Naive thymus-derived CD4-positive, alpha-beta T cell (primary cell): ENCODE measurements at regions not wholly inside any gene's neighbourhood (a gene's known extent, or its start where the extent isn't known, plus 50 kb on each side); places are given as distances from the start of the nearest gene placed in this dataset.

Experiments used
- ATAC-seq: fragments of 150-1000 bp; cut with Tn5 transposase; 2 replicates; pipeline ENCODE4 v1.10.0; 2021; ENCODE audit warnings: mild to moderate bottlenecking, moderate library complexity
- CTCF ChIA-PET: fragments of 350-600 bp; sonication (Branson Sonifier 250); formaldehyde crosslinking; loops from one replicate; lab custom pipeline; 2021; ENCODE audit warnings: antibody characterized with exemption; lab: Charles Lee
- POLR2A ChIA-PET: fragments of 350-600 bp; sonication (Branson Sonifier 250); formaldehyde crosslinking; loops from one replicate; lab custom pipeline; 2021; ENCODE audit warnings: antibody characterized with exemption, inconsistent platforms; lab: Charles Lee
- DNase-seq, 9 donors: peaks; one replicate each; pipeline versions ENCODE4 v3.0.0 to v3.0.0-alpha.2; 2020 to 2022; ENCODE audit warnings: mixed read lengths in 1 of 9
- H3K27ac ChIP-seq: one replicate; pipeline ENCODE4 v1.7.0; 2013; ENCODE audit warnings: mild to moderate bottlenecking, low read depth, low read length, moderate library complexity
- H3K27me3 ChIP-seq, 2 donors: one replicate each; pipeline ENCODE4 v1.7.0; 2013; ENCODE audit warnings: low read length in 2 of 2, mild to moderate bottlenecking in 2 of 2, moderate library complexity in 2 of 2; ENCODE audit not compliant: control insufficient read depth in 2 of 2, insufficient read depth in 2 of 2
- H3K36me3 ChIP-seq, 3 experiments: 1 replicate in 2 of 3; 2 replicates in 1 of 3; pipeline ENCODE4 v1.7.0; 2013; ENCODE audit warnings: low read length in 3 of 3, mild to moderate bottlenecking in 3 of 3, moderate library complexity in 1 of 3; ENCODE audit not compliant: insufficient read depth in 3 of 3, control insufficient read depth in 2 of 3
- H3K4me1 ChIP-seq, 2 donors: one replicate each; pipeline ENCODE4 v1.7.0; 2013; ENCODE audit warnings: low read length in 2 of 2, mild to moderate bottlenecking in 2 of 2, moderate library complexity in 1 of 2; ENCODE audit not compliant: control insufficient read depth in 2 of 2, insufficient read depth in 2 of 2
- H3K4me3 ChIP-seq: 2 replicates; pipeline ENCODE4 v1.7.0; 2013; ENCODE audit warnings: mild to moderate bottlenecking, low read length
- H3K9me3 ChIP-seq, 3 experiments: 1 replicate in 2 of 3; 2 replicates in 1 of 3; pipeline ENCODE4 v1.7.0; 2013; ENCODE audit warnings: low read length in 3 of 3; ENCODE audit not compliant: control insufficient read depth in 2 of 3
- H3K27ac Mint-ChIP-seq, 9 donors: one replicate each; pipeline ENCODE4 v1.8.0; 2020 to 2022; ENCODE audit warnings: mixed read lengths in 9 of 9, mild to moderate bottlenecking in 8 of 9, moderate library complexity in 5 of 9, inconsistent platforms in 2 of 9
- H3K27me3 Mint-ChIP-seq, 5 donors: one replicate each; pipeline ENCODE4 v1.8.0; 2021 to 2022; ENCODE audit warnings: mixed read lengths in 5 of 5, mild to moderate bottlenecking in 1 of 5
- H3K36me3 Mint-ChIP-seq, 5 donors: one replicate each; pipeline ENCODE4 v1.8.0; 2020 to 2022; ENCODE audit warnings: mixed read lengths in 5 of 5, mild to moderate bottlenecking in 3 of 5, inconsistent platforms in 1 of 5
- H3K4me1 Mint-ChIP-seq, 7 donors: one replicate each; pipeline ENCODE4 v1.8.0; 2020 to 2022; ENCODE audit warnings: mixed read lengths in 7 of 7, mild to moderate bottlenecking in 3 of 7, inconsistent platforms in 1 of 7
- H3K4me3 Mint-ChIP-seq, 10 donors: one replicate each; pipeline ENCODE4 v1.8.0; 2020 to 2022; ENCODE audit warnings: mild to moderate bottlenecking in 10 of 10, mixed read lengths in 10 of 10, moderate library complexity in 6 of 10, inconsistent platforms in 2 of 10
- H3K9me3 Mint-ChIP-seq, 11 donors: one replicate each; pipeline ENCODE4 v1.8.0; 2020 to 2022; ENCODE audit warnings: mixed read lengths in 11 of 11, mild to moderate bottlenecking in 4 of 11, inconsistent platforms in 1 of 11, moderate library complexity in 1 of 11
- intact Hi-C, 2 donors: fragments of 100-400 bp; cut with micrococcal nuclease; formaldehyde crosslinking; loops; one replicate each; pipeline ENCODE4 v1.15.1; 2023

DNA sequence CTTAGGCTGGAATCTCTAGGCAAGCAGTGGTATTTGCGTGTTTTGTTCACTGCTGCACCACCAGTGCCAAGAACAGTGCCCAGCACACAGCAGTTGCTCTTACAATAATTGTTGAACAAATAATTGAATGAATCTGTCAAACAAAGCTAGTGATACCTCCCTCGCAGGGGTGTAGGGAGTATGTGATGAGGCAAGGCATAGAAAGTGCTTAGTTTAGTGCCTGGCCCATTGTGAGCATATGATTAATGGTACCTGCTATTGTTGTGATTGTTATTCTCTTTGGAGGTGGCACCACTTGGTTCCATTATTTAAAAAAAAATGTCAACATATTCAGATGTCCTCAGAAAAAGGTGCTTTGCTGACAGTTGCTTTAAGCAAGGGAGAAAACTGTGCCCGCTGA is 210.1 kb upstream of the TBX3 start:
- intact Hi-C loops: no loop called here
- DNase-seq: no peak
- ChIA-PET POLR2A (no interaction called here), CTCF (no interaction called here)
- H3K27ac ChIP-seq: no peak overlapping the region
- Mint-ChIP-seq H3K9me3 (peaks cover 0 to 28% (median 3%) of the 10 kb centered on the region in 11 donors), H3K4me1 (no peaks in the 10 kb centered on the region), H3K4me3 (no peak overlapping the region), H3K27me3 (peaks cover 0 to 11% (median 6%) of the 10 kb centered on the region in 5 donors), H3K27ac (no peak overlapping the region), H3K36me3 (no peaks in the 10 kb centered on the region)
- H3K4me3 ChIP-seq: no peak overlapping the region
- H3K9me3 ChIP-seq: no peaks in the 10 kb centered on the region
- H3K27me3 ChIP-seq: no peaks in the 10 kb centered on the region
- no peak for ATAC-seq
- no peaks in the 10 kb centered on the region for H3K4me1 ChIP-seq
- no peaks in the 10 kb centered on the region for H3K36me3 ChIP-seq

DNA sequence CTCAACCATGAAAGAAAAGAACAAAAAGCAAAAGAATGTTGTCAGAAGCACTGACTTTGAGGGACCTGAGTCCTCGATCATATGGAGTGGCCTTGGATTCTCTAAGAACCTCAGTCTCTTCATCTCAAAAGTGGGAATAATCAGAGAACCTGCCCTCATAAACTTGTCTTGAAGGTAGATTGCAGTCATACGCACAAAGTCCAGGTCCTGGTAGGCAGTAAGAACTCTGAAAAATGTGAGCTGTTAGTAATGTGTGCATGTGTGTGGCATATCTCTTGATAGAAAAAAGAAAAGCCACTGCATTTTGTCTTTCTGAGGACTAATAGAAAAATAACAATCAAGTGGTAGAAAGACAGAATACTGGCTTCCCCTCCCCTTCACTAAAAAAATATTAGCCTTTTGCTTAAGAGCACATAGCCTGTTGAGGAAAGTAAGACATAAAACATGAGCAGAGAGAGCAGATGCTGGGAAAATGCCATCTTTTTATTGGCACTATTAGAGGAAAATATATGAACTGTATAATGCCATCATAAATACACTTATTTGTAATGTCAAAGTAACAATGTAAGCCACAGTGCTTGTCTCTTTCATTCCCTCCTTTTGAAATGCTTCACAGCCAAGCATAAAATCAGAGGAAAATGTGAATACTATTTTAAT is 205.1 kb upstream of the TBX3 start:
- H3K27me3 ChIP-seq: no peaks in the 10 kb centered on the region
- H3K27me3 Mint-ChIP-seq: peaks cover 0 to 13% (median 11%) of the 10 kb centered on the region in 5 donors
- CTCF ChIA-PET: no interaction called here
- H3K36me3 ChIP-seq: no peaks in the 10 kb centered on the region
- POLR2A ChIA-PET: no interaction called here
- H3K9me3 Mint-ChIP-seq: peaks cover 0 to 23% (median 3%) of the 10 kb centered on the region in 11 donors
- H3K27ac Mint-ChIP-seq: no peak overlapping the region
- no peak overlapping the region for H3K4me3 Mint-ChIP-seq
- intact Hi-C loops: no loop called here
- no peak for ATAC-seq
- no peaks in the 10 kb centered on the region for H3K9me3 ChIP-seq
- no peaks in the 10 kb centered on the region for H3K36me3 Mint-ChIP-seq
- DNase-seq: no peak
- H3K4me3 ChIP-seq: no peak overlapping the region
- no peak overlapping the region for H3K27ac ChIP-seq
- no peaks in the 10 kb centered on the region for H3K4me1 Mint-ChIP-seq
- no peaks in the 10 kb centered on the region for H3K4me1 ChIP-seq

DNA sequence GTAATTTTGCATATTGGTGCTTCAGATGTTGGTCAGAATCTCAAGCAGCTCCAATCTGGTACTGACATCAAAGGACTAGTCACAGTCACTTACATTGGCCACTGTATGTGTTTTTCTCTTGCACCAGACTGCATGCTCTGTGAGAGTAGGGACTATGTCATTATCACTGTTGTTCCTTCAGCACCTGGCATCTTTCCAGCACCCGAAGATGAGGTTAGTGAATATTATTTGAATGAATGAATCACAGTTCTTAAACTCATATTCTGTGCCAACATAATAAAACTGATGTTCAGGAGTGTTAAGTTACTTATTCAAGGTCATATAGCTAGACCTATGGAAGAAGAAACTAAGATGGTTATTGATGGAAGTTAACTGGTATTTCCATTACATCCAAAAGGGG is 204.5 kb upstream of the TBX3 start:
- Histone ChIP-seq H3K4me3 (no peak overlapping the region), H3K27ac (no peak overlapping the region), H3K27me3 (no peaks in the 10 kb centered on the region), H3K4me1 (no peaks in the 10 kb centered on the region), H3K9me3 (no peaks in the 10 kb centered on the region), H3K36me3 (no peaks in the 10 kb centered on the region)
- DNase-seq: no peak
- H3K4me3 Mint-ChIP-seq: no peak overlapping the region
- H3K27me3 Mint-ChIP-seq: peaks cover 0 to 13% (median 11%) of the 10 kb centered on the region in 5 donors
- ATAC-seq: no peak
- no peaks in the 10 kb centered on the region for H3K36me3 Mint-ChIP-seq
- peaks cover 0 to 23% (median 3%) of the 10 kb centered on the region in 11 donors for H3K9me3 Mint-ChIP-seq
- POLR2A ChIA-PET: no interaction called here
- no peaks in the 10 kb centered on the region for H3K4me1 Mint-ChIP-seq
- no peak overlapping the region for H3K27ac Mint-ChIP-seq
- intact Hi-C loops: no loop called here
- CTCF ChIA-PET: no interaction called here

DNA sequence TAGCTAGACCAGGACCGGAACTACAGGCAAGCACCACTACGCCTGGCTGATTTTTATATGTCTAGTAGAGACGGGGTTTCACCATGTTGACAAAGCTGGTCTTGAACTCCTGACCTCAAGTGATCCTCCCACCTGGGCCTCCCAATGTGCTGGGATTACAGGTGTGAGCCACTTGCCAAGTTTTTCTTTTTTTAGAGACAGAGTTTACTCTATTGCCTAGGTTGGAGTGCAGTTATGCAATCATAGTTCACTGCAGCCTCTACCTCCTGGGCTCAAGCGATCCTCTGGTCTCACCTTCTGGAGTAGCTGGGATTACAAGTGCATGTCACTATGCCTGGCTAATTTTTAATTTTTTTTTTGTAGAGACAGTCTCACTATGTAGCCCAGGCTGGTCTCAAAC is 201.5 kb upstream of the TBX3 start:
- Histone ChIP-seq H3K4me1 (no peaks in the 10 kb centered on the region), H3K9me3 (no peaks in the 10 kb centered on the region), H3K4me3 (no peak overlapping the region), H3K27ac (no peak overlapping the region), H3K36me3 (no peaks in the 10 kb centered on the region), H3K27me3 (no peaks in the 10 kb centered on the region)
- Mint-ChIP-seq H3K4me3 (no peak overlapping the region), H3K27me3 (peaks cover 0 to 8% (median 4%) of the 10 kb centered on the region in 5 donors), H3K27ac (no peak overlapping the region), H3K9me3 (peaks cover 0 to 13% (median 2%) of the 10 kb centered on the region in 11 donors), H3K4me1 (no peaks in the 10 kb centered on the region), H3K36me3 (no peaks in the 10 kb centered on the region)
- ChIA-PET CTCF (no interaction called here), POLR2A (no interaction called here)
- DNase-seq (no peak), ATAC-seq (no peak)
- intact Hi-C loops: no loop called here

DNA sequence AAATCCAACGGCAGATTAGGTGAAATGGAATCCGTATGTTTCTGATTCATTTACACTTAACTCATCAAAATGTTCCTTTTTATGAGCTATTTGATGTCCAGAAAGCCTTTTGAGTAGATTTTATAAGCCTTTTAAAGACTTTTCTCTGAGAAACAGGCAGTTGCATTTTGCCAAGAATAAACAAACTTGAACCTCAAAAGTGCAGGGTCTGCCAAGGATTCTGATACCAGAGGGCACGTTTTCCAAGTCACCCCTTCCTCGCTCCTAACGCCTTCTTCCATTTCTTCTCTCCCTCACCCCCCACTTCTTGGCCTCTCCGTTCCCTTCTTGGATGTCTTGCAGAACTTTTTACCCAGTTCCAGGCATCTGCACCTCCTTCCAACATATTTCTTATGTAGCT is 200.6 kb upstream of the TBX3 start:
- Histone ChIP-seq H3K27me3 (no peaks in the 10 kb centered on the region), H3K9me3 (no peaks in the 10 kb centered on the region), H3K27ac (no peak overlapping the region), H3K4me1 (no peaks in the 10 kb centered on the region), H3K4me3 (no peak overlapping the region), H3K36me3 (no peaks in the 10 kb centered on the region)
- ATAC-seq (no peak), DNase-seq (no peak)
- Mint-ChIP-seq H3K9me3 (peaks cover 0 to 9% (median 2%) of the 10 kb centered on the region in 11 donors), H3K27me3 (peaks cover 0 to 8% (median 4%) of the 10 kb centered on the region in 5 donors), H3K27ac (no peak overlapping the region), H3K4me1 (no peaks in the 10 kb centered on the region), H3K36me3 (no peaks in the 10 kb centered on the region), H3K4me3 (no peak overlapping the region)
- intact Hi-C loops: no loop called here
- CTCF ChIA-PET: no interaction called here
- POLR2A ChIA-PET: no interaction called here

DNA sequence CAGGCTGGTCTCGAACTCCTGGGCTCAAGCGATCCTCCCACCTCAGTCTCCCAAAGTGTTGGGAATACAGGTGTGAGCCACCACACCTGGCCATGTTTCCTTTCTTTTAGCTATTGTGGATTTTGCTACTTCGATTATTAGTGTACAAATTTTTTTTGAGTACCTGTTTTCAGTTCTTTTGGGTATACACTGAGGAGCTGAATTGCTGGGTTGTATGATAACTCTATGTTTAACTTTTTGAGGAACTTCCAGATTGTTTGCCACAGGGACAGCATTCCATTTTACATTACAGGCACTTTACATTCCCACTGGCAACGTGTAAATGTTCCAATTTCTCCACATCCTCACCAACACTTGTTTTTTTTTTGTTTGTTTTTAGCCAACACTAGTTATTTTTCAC is 198.1 kb upstream of the TBX3 start:
- no peak for DNase-seq
- CTCF ChIA-PET: interaction anchor here (0.7 kb wide), 1 partner anchor 13 kb away, joined by 4 read pairs; no protein-coding TSS in a partner anchor

DNA sequence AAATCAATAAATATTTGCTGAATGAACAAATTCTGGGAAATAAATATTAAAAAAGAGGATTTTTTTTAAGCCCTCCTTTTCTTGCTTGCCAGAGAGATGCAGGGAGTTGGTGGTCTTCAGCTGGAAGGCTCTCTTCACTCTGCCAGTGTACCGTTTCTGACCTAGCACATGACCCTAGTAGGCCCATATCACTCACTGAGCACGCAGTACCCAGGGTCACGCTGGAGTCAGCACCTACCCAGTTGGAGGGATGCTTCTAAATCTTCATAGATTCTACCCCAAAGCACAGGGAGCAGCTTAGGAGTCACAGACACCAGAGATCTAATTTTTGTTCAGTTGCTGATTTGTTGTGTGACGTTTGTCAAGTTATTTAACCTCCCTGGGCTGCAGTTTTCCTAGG is 195.4 kb upstream of the TBX3 start:
- no peaks in the 10 kb centered on the region for H3K27me3 ChIP-seq
- CTCF ChIA-PET: no interaction called here
- H3K4me3 ChIP-seq: no peak overlapping the region
- H3K4me1 Mint-ChIP-seq: no peaks in the 10 kb centered on the region
- no peak overlapping the region for H3K27ac ChIP-seq
- peaks cover 0 to 8% (median 4%) of the 10 kb centered on the region in 11 donors for H3K9me3 Mint-ChIP-seq
- intact Hi-C loops: no loop called here
- no peaks in the 10 kb centered on the region for H3K4me1 ChIP-seq
- ATAC-seq (no peak), DNase-seq (no peak)
- no peak overlapping the region for H3K27ac Mint-ChIP-seq
- POLR2A ChIA-PET: no interaction called here
- H3K27me3 Mint-ChIP-seq: no peaks in the 10 kb centered on the region
- no peak overlapping the region for H3K4me3 Mint-ChIP-seq
- H3K36me3 ChIP-seq: no peaks in the 10 kb centered on the region
- no peaks in the 10 kb centered on the region for H3K9me3 ChIP-seq
- no peaks in the 10 kb centered on the region for H3K36me3 Mint-ChIP-seq

More for the DNA sequence above, 198.1 kb upstream of the TBX3 start:
- no peaks in the 10 kb centered on the region for H3K36me3 Mint-ChIP-seq
- intact Hi-C loops: no loop called here
- POLR2A ChIA-PET: no interaction called here
- ATAC-seq: no peak
- H3K36me3 ChIP-seq: no peaks in the 10 kb centered on the region
- H3K4me1 Mint-ChIP-seq: no peaks in the 10 kb centered on the region
- H3K27ac ChIP-seq: no peak overlapping the region
- no peaks in the 10 kb centered on the region for H3K4me1 ChIP-seq
- no peaks in the 10 kb centered on the region for H3K9me3 ChIP-seq
- H3K27ac Mint-ChIP-seq: no peak overlapping the region
- no peaks in the 10 kb centered on the region for H3K27me3 ChIP-seq
- H3K27me3 Mint-ChIP-seq: peaks cover 0 to 6% (median 0%) of the 10 kb centered on the region in 5 donors
- H3K9me3 Mint-ChIP-seq: peaks cover 0 to 8% (median 3%) of the 10 kb centered on the region in 11 donors
- no peak overlapping the region for H3K4me3 Mint-ChIP-seq
- H3K4me3 ChIP-seq: no peak overlapping the region
